Activated gamma-delta T cell treated with anti-CD3 and anti-CD28 coated beads, Interleukin-2, amount 50 U/mL, for 16 hours (primary cell): ENCODE measurements at regions not wholly inside any gene's neighbourhood (a gene's known extent, or its start where the extent isn't known, plus 50 kb on each side); places are given as distances from the start of the nearest gene placed in this dataset.

Experiments
- DNase-seq: peaks from one replicate; pipeline ENCODE4 v3.0.0-alpha.2; 2020; ENCODE audit warnings: low read depth

GRCh38 chr6:164214066-164214465, 799.5 kb downstream of the QKI start:
- no peak for DNase-seq

DNA sequence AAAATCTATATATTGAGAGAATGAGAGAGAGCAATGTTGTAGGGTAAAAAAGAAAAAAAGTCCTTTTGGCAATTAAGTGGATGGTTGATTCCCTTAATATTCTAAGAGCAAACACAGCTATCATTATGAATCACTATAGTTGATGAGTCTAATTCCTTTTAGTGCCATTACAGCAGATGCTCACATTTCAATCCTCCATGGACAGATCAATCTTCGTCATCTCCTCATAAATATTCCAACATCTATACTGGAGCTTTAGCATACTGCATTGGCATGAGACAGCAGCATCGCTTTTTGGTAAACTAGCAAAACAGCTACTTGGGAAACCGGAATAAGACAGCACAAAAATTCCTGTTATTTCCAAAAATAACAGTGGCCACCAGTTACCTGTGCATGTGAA, 796.7 kb downstream of the QKI start:
- no peak for DNase-seq

GRCh38 chr6:164210783-164211182, 796.3 kb downstream of the QKI start:
- DNase-seq, result no peak

GRCh38 chr6:164210323-164210722, 795.8 kb downstream of the QKI start:
- DNase-seq, result no peak

DNA sequence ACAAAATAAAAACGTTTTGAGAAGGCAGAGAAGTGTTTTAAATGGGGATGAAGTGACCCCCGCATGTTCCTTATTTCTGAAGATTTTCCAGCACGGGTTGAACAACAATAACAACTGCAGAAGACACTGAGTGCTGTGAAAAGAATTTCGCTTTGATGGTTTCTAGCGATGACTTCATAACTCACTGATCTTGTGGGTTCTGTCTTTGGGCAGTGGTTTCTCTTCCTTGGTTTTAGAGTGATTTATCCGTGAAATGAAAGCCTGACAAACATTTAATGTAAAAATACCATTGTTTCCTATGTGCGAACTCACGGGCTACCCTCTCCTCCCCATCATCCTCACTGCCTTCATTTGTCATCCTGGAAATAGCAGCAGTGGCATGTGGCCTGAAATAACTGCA, 793.9 kb downstream of the QKI start:
- no peak for DNase-seq

- no peak for DNase-seq
Observed at GRCh38 chr6:164206807-164207423, 792.4 kb downstream of the QKI start.

DNA sequence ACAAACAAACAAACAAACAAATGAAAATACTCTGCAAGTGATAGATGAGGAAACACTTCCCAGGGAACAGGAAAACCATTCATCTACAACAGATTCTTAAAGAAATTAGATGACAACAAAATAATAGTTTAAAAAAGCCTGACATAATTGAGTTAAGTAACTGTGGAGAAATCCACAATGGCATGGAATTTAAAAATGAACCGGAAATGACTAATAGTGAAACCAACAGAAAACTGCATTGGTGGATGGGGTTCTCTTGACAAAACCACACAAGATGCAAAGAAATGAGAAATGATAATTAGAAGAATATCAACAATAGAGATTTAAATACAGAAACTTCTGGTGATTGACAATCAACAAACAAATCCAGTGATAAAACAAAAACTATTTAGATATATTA, 785.6 kb downstream of the QKI start:
- DNase-seq, result no peak

- no peak for DNase-seq
Observed at GRCh38 chr6:164195942-164196281, 781.4 kb downstream of the QKI start.

- no peak for DNase-seq
Observed at GRCh38 chr6:164195278-164195941, 780.9 kb downstream of the QKI start.

- no peak for DNase-seq
Observed at GRCh38 chr6:164188861-164189260, 774.3 kb downstream of the QKI start.

GRCh38 chr6:164185471-164185871, 771.0 kb downstream of the QKI start:
- no peak for DNase-seq

DNA sequence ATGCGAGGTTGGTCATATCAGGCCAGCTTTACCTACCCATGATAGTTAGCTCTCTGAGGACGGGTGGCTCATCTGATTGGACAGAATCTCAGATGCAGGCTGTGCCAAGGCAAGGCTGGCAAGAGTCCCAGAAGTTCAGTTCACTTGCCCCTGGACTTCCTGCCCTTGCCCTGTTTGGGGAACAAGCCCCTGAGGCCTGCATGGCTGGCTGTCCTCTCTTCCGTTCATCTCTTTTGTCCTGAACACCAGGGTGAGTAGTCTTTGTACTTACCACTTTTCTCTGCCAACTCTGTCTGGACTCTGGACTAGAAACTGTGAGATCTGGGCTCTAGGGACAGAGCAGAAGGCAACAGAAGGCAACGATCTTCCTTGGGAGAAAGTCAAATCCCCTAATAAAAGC, 769.9 kb downstream of the QKI start:
- DNase-seq, result no peak

GRCh38 chr6:164183556-164184123, 769.1 kb downstream of the QKI start:
- no peak for DNase-seq

- DNase-seq, result no peak
Observed at GRCh38 chr6:164178679-164179332, 764.3 kb downstream of the QKI start.

- no peak for DNase-seq
Observed at GRCh38 chr6:164169355-164169754, 754.8 kb downstream of the QKI start.

DNA sequence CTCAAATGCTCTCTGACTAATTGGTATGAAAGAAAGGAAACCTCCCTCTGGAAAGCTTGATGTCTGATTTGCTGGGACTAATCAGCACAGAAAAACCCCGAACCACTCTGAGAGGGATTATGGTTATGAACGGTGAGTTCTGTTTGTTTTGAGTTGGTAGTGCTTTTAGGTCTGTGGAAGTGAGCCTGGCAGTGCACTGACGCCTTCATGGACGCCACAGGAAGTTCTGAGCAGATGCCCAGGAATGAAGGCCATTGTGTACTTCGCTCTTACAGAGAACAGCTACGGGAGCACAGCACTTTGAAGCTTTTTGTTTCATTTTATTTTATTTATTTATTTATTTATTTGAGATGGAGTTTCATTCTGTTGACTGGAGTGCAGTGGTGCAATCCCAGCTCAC, 754.1 kb downstream of the QKI start:
- no peak for DNase-seq

- DNase-seq, result no peak
Observed at GRCh38 chr6:164167873-164168405, 753.4 kb downstream of the QKI start.

DNA sequence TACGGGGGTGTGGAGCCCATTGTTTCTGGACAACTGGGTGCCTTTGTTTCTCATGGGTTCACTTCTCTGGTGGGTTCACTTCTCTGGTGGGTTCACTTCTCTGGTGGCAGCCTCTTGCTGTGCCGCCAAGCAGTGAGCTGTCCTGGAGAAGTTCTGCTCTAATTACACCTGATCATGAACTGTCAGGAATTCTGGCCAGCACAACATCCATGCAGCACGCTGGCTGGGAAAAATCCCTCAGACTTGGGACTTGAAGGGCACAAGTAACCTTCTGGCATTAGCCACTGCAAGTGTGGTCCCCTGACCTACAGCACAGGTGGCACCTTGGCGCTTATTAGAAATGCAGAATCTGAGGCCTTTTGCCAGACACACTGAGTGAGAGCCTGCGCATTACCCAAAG, 752.5 kb downstream of the QKI start:
- DNase-seq, result no peak

- DNase-seq, result no peak
Observed at GRCh38 chr6:164166515-164166914, 752.0 kb downstream of the QKI start.

DNA sequence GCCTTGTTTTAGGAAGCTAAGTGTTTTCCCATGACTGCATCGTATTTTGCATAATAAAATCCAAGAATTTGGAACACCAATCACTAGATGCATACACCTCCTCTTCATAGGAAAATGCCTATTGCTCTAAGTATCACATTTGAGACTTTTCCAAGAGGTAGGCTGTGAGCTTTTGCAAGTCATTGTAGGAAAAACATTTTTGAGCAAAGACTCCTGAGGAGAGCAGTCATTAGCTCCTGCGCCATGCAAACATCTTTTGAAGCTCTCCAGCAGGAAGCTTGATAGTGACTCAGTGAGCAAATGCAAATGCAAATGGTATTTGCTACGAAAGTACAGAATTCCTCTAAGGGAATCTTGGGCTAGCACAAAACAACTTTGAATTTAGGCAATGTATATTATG, 750.4 kb downstream of the QKI start:
- no peak for DNase-seq

GRCh38 chr6:164163239-164163638, 748.7 kb downstream of the QKI start:
- no peak for DNase-seq

DNA sequence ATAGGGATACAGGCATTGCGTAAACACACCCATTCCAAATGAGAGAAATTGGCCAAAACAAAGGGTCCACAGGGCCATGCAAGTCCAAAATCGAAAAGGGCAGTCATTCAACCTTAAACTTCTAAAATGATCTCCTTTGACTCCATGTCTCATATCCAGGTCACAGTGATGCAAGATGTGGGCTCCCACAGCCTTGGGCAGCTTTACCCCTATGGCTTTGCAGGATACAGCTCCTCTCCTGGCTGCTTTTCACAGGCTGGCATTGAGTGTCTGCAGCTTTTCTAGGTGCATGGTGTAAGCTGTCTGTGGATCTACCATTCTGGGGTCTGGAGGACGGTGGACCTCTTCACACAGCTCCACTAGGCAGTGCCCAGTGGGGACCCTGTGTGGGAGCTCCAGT, 744.5 kb downstream of the QKI start:
- no peak for DNase-seq

GRCh38 chr6:164154588-164154987, 740.1 kb downstream of the QKI start:
- DNase-seq, result no peak
